ENCODE measurements at regions not wholly inside any gene's neighbourhood (a gene's known extent, or its start where the extent isn't known, plus 50 kb on each side); places are given as distances from the start of the nearest gene placed in this dataset.

DNA sequence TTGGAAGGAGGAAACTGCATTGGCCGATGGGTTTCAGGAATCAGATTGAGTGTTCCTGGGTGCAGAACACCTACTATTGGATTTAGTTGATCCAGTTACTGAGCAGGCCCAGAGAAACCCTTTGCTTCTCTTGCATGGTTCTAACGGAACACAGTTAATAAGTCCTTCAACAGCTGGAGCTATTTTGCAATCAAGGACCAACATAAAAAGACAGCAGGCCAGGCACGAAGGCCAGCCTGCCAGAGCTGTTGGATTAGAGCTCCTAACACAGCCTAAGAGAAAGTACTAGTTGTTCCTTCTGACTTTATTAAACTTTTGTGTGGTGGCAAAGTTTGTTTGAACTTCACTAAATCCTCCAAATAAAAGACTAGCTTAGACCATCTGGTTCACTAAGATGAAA lies 148.0 kb upstream of the LMO4 start:
- TF ChIP-seq POLR2A (IDR thresholded peaks at IDR 0.05; ENCODE audit: low read depth, low read length) = no peak
- DNase-seq (ENCODE audit: insufficient read length, low spot score) = no peak
- FAIRE-seq = no peak

GRCh38 chr1:87182611-87183010 lies 146.1 kb upstream of the LMO4 start:
- DNase-seq (ENCODE audit: insufficient read length, low spot score) (no peak), FAIRE-seq (no peak)
- TF ChIP-seq POLR2A (IDR thresholded peaks at IDR 0.05; ENCODE audit: low read depth, low read length) = no peak

- no peak for FAIRE-seq
- no peak for TF ChIP-seq POLR2A (IDR thresholded peaks at IDR 0.05; ENCODE audit: low read depth, low read length)
These were observed 143.6 kb upstream of the LMO4 start for GRCh38 chr1:87185077-87185476.

DNA sequence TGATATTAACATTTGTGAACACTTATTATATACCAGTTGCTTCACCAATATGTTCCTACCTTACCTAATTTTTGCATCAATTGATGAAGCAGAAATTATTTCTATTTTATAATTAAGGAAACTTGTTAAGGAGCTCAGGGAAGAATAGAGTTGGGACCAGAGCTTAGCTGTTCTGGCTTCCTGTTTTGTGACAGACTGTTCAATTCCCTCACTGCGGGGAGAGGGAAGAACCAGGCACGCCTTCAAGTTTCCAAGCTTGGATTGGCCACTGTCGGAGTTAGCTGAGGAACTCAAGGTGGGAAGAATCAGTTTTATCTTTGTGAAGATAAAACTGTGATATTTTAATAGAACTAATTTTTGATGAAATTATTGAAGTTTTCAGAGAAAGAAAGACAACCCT lies 142.3 kb upstream of the LMO4 start:
- FAIRE-seq (no peak), DNase-seq (ENCODE audit: insufficient read length, low spot score) (no peak)
- TF ChIP-seq POLR2A (IDR thresholded peaks at IDR 0.05; ENCODE audit: low read depth, low read length) = no peak

More at GRCh38 chr1:87185077-87185476, 143.6 kb upstream of the LMO4 start:
- DNase-seq (ENCODE audit: insufficient read length, low spot score) = no peak

DNA sequence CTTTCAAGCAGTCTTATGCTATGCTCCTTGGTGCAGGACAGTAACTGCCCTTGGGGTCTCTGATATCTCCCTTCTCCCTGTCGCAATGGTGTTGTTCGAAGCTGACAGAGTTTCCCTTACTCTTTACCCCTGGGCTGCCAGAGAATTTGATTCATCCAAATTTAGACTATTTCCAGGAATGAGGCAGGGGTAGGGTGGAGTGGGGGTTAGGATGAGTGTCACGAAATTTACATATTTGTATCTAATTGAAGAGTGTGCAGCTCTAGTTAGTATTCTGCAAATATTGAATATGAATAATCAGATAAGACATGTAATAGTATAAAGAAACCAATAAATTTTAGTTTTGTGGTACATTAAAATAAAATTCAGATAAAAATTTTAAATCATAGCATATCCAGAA lies 140.0 kb upstream of the LMO4 start:
- TF ChIP-seq POLR2A (IDR thresholded peaks at IDR 0.05; ENCODE audit: low read depth, low read length) = no peak
- DNase-seq (ENCODE audit: insufficient read length, low spot score) (no peak), FAIRE-seq (no peak)

DNA sequence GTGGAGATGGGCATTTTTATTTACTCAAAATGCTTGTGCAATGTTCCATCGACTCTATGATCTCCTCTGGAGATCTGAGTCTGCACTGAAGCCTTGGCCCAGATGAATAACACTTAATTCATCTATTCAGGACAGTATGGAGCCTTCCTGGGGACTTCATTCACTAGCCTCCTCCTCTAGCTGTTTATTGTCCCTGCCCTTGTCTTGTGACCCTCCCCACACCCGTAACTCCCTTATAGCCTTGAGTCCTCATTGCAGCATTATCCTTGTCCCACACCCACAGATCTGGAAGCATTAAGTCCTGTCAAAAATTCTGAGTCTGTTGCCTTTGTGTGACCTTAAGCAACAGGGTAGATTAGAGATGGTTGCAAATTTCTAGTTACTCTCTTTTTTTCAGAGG lies 138.3 kb upstream of the LMO4 start:
- no peak for FAIRE-seq
- DNase-seq (ENCODE audit: insufficient read length, low spot score) = no peak
- TF ChIP-seq POLR2A (IDR thresholded peaks at IDR 0.05; ENCODE audit: low read depth, low read length) = no peak

GRCh38 chr1:87191646-87192045 lies 137.0 kb upstream of the LMO4 start:
- FAIRE-seq (no peak), DNase-seq (ENCODE audit: insufficient read length, low spot score) (no peak)
- no peak for TF ChIP-seq POLR2A (IDR thresholded peaks at IDR 0.05; ENCODE audit: low read depth, low read length)

- DNase-seq (ENCODE audit: insufficient read length, low spot score) = no peak
- FAIRE-seq = no peak
- no peak for TF ChIP-seq POLR2A (IDR thresholded peaks at IDR 0.05; ENCODE audit: low read depth, low read length)
These were observed 134.4 kb upstream of the LMO4 start for GRCh38 chr1:87194271-87194774.

- FAIRE-seq = no peak
- no peak for TF ChIP-seq POLR2A (IDR thresholded peaks at IDR 0.05; ENCODE audit: low read depth, low read length)
These were observed 133.8 kb upstream of the LMO4 start for GRCh38 chr1:87194856-87195255.

GRCh38 chr1:87196110-87196827 lies 132.4 kb upstream of the LMO4 start:
- DNase-seq (ENCODE audit: insufficient read length, low spot score) = no peak
- FAIRE-seq = no peak
- no peak for TF ChIP-seq POLR2A (IDR thresholded peaks at IDR 0.05; ENCODE audit: low read depth, low read length)

More at GRCh38 chr1:87194856-87195255, 133.8 kb upstream of the LMO4 start:
- no peak for DNase-seq (ENCODE audit: insufficient read length, low spot score)

- no peak for TF ChIP-seq POLR2A (IDR thresholded peaks at IDR 0.05; ENCODE audit: low read depth, low read length)
- DNase-seq (ENCODE audit: insufficient read length, low spot score) (no peak), FAIRE-seq (no peak)
These were observed 131.5 kb upstream of the LMO4 start for GRCh38 chr1:87197156-87197555.

GRCh38 chr1:87197641-87198040 lies 131.0 kb upstream of the LMO4 start:
- FAIRE-seq = no peak

GRCh38 chr1:87200875-87201638 lies 127.6 kb upstream of the LMO4 start:
- no peak for FAIRE-seq
- no peak for DNase-seq (ENCODE audit: insufficient read length, low spot score)
- no peak for TF ChIP-seq POLR2A (IDR thresholded peaks at IDR 0.05; ENCODE audit: low read depth, low read length)

More at GRCh38 chr1:87197641-87198040, 131.0 kb upstream of the LMO4 start:
- no peak for TF ChIP-seq POLR2A (IDR thresholded peaks at IDR 0.05; ENCODE audit: low read depth, low read length)
- DNase-seq (ENCODE audit: insufficient read length, low spot score) = no peak

DNA sequence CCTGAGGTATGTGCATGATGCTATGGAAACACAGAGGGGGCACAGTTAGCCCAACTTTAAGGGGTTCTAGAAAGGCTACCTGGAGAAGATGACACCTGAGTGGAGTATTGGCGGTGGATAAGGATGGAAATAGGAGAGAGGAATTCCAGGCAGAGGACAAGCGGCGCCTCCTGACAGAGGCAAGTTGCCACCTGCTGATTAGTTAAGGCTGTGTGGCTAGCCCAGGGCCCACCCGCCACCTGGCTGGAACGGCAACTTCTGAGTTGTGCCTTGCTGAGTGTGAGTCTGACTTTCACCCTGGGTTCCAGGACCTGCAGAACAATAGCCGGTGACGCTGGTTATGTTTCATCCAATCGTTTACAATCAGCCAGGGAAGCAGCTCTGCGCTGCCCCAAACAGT lies 126.9 kb upstream of the LMO4 start:
- FAIRE-seq (no peak), DNase-seq (ENCODE audit: insufficient read length, low spot score) (no peak)
- no peak for TF ChIP-seq POLR2A (IDR thresholded peaks at IDR 0.05; ENCODE audit: low read depth, low read length)

DNA sequence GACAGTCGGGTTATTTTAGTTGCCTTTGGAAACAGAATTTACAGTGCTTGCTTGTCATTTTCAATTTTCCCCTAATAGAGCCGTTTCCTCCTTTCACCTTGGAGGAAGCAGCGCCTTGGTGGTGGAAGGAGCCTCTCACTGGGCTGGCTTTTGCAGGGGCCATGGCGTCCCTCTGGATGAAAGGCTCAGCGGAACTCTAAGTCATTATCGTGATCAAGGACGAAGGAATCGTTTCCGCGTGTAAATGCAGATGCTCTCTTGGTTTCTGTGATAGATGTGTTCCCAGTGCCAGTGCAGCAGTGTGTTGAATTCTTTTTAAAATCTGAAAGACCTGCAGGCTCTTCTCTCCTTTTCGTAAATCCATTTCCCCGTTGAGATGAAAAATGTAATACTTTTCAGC lies 126.2 kb upstream of the LMO4 start:
- no peak for DNase-seq (ENCODE audit: insufficient read length, low spot score)
- TF ChIP-seq POLR2A (IDR thresholded peaks at IDR 0.05; ENCODE audit: low read depth, low read length) = no peak
- no peak for FAIRE-seq
